ENCODE measurements at regions not wholly inside any gene's neighbourhood (a gene's known extent, or its start where the extent isn't known, plus 50 kb on each side); places are given as distances from the start of the nearest gene placed in this dataset.

- TF ChIP-seq CTCF (IDR thresholded peaks at IDR 0.05) = no peak
- no peak for TF ChIP-seq POLR2A (IDR thresholded peaks at IDR 0.05)
- no peak for TF ChIP-seq POLR2AphosphoS5 (IDR thresholded peaks at IDR 0.05)
Observed at GRCh38 chr7:97470726-97471125, 261.2 kb upstream of the TAC1 start.
